ENCODE measurements at regions not wholly inside any gene's neighbourhood (a gene's known extent, or its start where the extent isn't known, plus 50 kb on each side); places are given as distances from the start of the nearest gene placed in this dataset.
"Not testable (repeated sequence)": the region's sequence is repeated elsewhere in the genome, so short reads cannot be mapped to it uniquely, and the experiment has no call there.

DNA sequence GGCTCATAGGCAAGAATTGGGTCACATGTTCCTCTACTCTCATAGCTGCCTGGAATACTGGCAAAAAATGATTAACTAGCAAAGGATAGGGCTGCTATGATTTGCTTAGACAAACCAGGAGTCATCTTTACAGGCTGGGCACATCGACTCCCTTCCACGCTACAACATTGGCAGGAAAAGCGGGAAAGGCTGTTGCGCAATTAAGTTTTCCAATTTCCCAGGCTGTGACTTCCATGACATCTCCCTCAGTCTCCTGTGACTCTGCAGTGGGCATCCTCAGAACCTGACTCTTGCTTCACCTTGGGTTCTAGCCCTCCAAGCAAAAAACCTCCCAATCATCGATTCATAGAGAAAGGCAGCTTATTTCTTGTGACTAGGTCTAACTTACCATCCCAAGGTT, 184.5 kb upstream of the E2F7 start:
- DNase-seq, result no peak

- DNase-seq, result no peak
Observed at GRCh38 chr12:77248036-77248435, 182.7 kb upstream of the E2F7 start.

- DNase-seq, result no peak
Observed at GRCh38 chr12:77247542-77247941, 182.2 kb upstream of the E2F7 start.

GRCh38 chr12:77243345-77243744, 178.0 kb upstream of the E2F7 start:
- no peak for DNase-seq

DNA sequence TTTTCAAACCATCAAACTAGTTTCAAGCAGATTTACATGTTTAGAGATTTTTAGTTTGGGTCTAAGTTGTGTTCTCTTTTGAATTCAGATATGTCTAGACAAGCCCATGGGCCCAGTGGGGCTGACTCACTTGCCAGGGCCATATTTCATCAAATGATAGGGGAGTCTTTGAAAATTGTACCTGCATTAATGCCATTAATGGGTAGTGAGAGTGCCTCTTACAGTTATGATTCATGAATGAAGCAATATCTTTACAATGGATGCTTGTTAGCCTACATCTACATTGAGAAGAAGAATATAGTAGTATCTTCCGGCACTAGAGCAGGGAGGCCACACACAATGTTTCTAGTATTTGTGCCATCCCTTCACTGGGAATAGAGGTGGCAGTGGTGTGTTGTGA, 174.2 kb upstream of the E2F7 start:
- no peak for DNase-seq

- no peak for DNase-seq
Observed at GRCh38 chr12:77238335-77238734, 173.0 kb upstream of the E2F7 start.

DNA sequence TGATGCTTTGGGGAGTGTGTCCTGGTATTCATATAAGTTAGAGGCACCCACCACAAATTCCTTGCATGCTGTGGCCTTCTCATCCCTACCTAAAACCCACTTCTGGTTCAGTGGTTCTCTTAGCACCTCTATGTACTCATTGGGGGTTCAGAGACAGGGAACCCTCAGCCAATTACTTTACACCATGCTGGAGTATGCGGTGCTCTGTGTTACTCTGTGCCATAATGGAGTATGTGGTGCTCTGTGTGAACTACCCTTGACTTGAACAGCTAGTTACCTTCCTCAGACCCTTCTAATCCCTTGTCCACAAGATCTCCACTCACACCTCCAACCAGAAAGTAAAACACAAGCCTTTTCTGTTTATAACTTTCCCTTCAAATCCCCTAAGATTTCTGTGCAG, 172.5 kb upstream of the E2F7 start:
- DNase-seq, result no peak

- no peak for DNase-seq
Observed at GRCh38 chr12:77236066-77236465, 170.7 kb upstream of the E2F7 start.

GRCh38 chr12:77232045-77232444, 166.7 kb upstream of the E2F7 start:
- no peak for DNase-seq

DNA sequence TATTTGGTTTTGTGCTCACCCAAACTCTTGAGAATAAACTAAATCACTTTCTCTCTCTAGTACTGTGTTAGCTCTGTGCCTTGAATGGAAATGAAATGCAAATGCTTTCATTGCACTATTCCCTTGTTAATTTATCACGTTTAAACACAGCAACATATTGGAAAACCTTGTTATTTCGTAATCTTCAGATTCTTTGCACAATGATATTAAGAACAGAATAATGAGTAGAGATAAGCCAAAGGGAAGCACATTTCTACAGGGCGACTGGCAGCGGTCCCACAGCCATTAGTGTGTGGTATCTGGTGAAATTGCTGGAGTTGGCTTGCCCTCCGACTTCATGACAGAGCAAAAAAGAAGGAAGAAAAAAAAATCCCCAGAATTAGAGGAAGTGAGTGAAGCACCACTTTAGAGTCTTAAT, 166.1 kb upstream of the E2F7 start:
- DNase-seq, result no peak

DNA sequence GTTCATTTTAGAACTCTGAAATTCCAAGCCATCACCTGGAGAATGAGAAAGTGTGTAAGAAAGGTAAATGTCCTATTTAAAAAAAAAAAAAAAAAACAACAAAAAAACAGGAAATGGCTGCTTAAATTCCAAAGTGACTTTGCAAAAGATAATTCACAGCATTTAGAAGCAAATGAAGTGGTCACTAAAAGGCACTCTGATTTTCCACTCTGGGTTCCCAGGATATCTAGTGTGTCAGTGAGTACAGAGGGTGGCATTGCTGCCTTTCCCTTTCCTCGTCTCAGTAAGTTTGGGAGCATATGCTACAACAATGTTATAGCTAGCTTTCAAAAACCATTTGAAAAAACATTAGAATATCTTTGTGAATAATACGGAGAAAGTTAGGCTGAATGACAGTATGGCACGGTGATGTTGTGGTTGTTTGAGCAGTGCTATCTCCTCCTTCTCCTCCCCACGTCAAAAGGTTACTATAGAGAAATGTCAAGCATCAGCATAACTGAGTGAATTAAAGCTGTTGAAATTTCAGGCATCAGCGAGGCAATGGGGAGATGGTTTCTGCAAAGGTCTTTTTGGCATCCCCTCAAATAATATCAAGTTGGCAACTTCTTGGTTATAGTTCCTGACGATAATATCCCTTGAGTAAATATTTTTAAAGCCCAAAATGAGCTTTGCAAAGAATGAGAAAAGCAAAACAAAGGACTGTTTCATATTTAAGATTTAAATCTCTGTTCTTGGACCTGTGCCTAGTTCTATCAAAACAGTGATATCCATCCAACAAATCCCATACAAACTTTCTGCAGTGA, 164.5 kb upstream of the E2F7 start:
- no peak for DNase-seq

DNA sequence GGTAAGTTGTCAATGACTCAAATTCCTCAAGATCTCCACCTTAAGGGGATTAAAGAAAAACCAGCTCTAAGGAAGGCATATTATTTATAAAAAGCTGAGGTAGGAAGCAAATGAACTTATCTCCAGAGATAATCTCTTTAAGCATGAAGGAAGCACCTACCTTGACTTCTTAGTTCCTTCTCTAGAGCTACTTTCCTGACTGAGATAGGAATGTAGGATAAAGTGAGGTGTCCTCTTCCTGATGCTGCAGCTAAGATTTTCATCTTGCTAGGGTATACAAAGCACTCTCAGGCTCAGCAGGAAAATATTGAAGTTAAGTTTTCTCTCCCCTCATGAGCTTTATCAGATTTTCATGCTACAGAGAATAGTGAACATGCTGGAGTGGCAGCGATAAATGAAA, 163.0 kb upstream of the E2F7 start:
- DNase-seq, result no peak

DNA sequence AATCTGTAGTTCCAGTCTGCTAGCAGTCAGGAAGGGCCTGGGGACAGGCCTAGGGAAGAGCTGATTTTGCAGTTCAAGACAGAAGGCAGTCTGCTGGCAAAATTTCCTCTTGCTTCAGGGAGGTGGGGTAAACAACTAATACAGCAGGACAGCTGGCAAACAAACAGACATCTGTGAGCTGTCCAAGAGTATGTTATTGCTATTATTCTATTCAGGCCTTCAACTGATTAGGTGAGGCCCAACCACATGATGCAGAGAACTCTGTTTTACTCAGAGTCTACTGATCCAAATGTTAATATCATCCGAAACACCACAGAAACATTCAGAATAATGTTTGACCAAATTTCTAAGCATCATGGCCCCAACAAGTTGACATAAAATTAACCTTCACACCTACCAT, 161.0 kb upstream of the E2F7 start:
- no peak for DNase-seq

DNA sequence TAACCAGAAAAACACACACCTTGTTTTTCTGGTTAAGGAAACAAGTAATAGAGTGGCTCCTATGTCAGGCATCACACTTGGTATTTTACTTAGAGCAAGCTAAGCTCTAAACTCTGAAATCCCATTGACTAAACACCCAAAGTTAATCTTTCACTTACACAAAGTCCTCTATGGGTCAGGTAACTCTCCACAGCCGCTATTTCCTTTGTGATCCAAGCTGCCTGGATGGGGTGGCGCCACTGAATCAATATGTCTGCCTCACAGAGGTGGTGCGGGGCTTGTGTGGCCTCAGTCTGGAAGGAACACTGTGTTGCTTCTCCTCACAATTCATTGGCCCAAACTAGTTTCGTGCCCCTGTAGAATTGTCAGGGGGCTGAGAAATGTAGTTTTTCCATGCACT, 160.0 kb upstream of the E2F7 start:
- DNase-seq, result no peak

- no peak for DNase-seq
Observed at GRCh38 chr12:77224346-77224745, 159.0 kb upstream of the E2F7 start.

GRCh38 chr12:77222336-77222735, 157.0 kb upstream of the E2F7 start:
- no peak for DNase-seq

GRCh38 chr12:77220586-77220985, 155.2 kb upstream of the E2F7 start:
- no peak for DNase-seq

GRCh38 chr12:77218278-77218677, 152.9 kb upstream of the E2F7 start:
- no peak for DNase-seq

DNA sequence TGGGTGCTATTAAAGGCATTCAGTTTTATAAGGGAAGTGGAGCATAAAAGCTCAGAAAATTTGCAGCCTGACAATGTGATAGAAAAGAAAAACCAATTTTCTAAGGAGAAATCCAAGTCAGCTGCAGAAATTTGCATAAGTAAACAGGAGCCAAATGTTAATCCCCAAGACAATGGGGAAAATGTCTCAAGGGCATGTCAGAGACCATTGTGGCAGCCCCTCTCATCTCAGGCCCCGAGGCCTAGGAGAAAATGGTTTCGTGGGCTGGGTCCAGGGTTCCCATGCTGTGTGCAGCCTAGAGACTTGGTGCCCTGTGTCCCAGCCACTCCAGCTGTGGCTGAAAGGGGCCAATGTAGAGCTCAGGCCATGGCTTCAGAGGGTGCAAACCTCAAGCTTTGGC, 150.8 kb upstream of the E2F7 start:
- DNase-seq, result not testable (repeated sequence)

DNA sequence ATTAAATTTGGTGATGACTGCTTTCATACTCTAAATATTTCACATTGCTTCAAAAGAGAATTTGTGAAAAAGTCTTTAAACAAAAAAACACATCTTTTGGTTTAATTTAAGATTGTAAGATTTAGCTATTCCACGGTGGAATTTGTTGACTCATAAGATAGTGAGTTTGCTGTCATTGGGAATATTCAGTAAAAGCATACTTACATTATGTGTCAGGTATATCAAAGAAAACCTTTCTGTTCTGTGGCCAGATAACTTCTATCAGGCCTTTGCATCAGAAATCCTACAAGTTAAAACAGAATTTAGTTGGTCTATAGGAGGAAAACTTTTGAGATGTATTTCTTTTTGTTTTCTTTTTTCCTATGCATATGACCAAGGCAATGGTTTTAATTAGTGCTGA, 148.8 kb upstream of the E2F7 start:
- DNase-seq, result no peak

- no peak for DNase-seq
Observed at GRCh38 chr12:77213319-77213718, 147.9 kb upstream of the E2F7 start.

DNA sequence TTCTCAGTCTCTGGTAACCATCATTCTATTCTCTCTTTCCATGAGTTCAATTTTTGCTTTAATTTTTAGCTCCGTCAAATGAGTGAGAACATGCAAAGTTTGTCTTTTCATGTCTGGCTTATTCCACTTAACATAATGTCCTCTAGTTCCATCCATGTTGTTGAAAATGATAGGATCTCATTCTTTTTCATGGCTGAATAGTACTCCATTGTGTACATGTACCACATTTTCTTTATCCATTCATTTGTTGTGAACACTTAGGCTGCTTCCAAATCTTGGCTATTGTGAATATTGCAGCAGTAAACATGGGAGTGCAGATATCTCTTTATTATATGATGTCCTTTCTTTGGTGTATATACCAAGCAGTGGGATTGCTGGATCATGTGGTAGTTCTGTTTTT, 145.4 kb upstream of the E2F7 start:
- no peak for DNase-seq

DNA sequence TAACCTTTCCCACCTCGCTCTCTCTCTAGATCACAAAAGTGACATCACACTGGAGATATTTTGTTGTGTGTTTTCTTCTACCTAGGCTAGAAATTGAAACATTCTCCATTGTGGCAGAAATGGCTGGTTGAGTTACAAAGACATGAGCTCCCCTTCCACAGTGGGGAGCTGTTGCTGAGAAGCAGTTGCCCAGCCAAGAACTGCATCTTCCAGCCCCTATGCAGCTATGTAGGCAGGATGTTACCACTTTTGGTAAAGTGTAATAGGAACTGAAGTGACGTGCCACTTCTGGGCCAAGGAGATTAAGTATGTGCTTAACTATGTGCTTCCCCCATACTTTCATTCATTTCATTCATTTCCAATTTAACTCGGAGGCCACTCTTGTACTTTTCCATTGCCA, 138.7 kb upstream of the E2F7 start:
- no peak for DNase-seq

GRCh38 chr12:77202457-77203060, 137.2 kb upstream of the E2F7 start:
- no peak for DNase-seq

GRCh38 chr12:77189901-77190416, 124.6 kb upstream of the E2F7 start:
- DNase-seq, result no peak
